Umbilical cord (tissue), 1 donor: ENCODE measurements at regions not wholly inside any gene's neighbourhood (a gene's known extent, or its start where the extent isn't known, plus 50 kb on each side); places are given as distances from the start of the nearest gene placed in this dataset.
"Not testable (repeated sequence)": the region's sequence is repeated elsewhere in the genome, so short reads cannot be mapped to it uniquely, and the experiment has no call there.

Source experiments
- DNase-seq: peaks from one replicate; pipeline ENCODE4 v3.0.0-alpha.2; 2015; ENCODE audit warnings: low spot score

DNA sequence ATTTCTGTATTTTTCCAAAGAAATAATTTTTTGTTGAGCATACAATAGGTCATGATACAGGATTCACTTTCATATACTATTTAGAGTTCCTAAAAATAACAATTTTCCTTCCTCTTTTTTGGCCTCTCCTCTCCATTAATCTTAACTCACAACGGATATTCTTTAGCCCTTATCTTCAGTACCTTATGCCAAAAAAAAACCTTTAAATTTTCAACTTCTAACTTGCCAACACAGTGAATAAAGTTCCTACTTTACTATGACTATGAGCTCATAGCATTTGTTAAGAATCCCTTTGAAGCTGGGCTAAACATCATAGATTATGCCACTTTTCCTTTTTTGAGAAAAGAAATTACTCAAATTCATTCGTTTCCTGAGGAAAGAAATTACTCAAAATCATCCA lies 1095.5 kb downstream of the EPHA3 start:
- DNase-seq = not testable (repeated sequence)

DNA sequence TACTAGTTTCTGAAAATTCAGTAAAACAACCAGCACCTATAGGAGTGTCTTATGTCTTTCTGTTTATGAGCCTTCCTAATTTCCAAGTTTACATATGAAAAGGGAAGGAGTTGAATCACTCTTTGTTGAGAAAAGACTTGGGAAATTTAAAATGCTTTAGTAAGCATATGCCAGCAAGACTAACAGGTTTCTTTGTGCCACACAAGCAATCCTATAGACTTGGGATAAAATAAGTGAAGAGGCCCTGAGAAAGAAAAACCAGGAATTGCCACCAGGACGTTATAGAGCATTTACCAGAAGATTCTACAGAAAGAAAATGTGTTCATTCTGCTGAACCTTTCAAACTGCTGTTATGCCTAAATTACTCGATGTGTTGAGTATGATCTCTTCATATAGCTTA lies 1099.1 kb downstream of the EPHA3 start:
- not testable (repeated sequence) for DNase-seq

DNA sequence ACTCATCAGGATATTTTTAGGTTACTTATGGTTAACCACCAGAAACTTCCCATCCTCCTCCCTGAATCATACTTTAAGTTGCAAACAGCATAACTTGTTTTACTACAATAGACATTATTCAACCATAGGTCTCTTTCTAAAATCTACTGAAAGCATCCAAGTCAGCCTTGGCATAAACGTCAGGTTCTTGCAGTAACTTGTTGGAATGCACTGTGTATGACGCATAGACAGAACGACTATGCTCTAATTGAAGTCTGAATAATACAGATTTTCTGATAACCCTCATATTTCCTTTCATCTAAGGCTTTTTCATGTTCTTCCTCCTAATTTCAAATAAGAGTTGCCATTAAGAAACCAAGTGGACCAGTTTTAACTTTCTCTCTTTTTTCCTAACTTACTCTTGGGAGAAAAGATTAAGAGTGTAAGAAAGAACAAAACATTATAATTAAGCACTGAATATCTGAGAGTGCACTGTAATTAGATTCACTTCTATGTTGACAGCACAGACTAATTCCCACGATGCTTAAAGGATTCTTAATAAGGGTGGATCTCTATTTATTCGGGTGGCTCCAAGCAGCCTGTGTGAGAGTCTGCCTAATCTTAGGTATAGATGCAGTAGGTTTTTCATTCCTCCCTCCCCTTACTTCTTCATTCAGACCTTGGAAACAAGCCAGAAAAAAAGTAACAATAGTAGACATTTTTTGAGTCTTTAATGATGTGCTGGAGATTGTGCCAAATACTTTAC lies 1100.1 kb downstream of the EPHA3 start:
- peak; percentile 32 for DNase-seq

DNA sequence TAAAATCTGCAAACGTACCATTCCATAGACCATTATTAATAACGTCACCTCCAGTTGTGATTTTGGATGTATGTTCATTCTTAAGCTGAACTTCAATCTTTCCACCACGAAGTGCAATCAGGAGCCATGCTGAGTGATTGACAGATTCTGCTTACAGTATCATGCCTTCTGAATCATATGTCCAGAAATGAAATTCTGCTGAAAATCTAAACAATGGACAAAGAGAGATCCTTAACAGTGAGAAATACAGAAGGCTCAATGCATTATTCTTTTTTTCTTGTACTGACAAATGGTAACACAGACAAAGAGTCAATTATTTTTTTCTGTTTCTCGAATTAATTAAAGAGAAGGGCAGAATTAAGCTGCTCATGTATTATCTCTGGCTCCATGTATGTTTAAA lies 1114.5 kb downstream of the EPHA3 start:
- no peak for DNase-seq

DNA sequence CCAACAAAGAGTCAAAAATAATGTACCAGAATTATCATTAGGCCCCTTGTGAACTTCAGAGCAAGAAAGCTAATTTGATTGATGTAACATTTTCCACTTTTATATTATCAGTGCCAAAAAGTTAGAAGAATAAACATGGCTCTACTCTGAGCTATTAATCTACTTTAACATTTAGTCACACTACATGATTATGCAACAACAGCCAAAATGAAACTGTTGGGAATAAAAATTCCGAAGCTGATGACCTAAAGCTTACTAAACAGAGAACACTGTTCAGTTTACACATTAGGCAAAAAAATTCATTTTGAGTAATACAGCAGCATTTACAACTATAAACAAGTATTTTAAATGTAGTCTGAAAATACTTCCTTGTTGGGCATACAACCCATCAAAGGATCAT lies 1134.1 kb downstream of the EPHA3 start:
- DNase-seq = no peak

DNA sequence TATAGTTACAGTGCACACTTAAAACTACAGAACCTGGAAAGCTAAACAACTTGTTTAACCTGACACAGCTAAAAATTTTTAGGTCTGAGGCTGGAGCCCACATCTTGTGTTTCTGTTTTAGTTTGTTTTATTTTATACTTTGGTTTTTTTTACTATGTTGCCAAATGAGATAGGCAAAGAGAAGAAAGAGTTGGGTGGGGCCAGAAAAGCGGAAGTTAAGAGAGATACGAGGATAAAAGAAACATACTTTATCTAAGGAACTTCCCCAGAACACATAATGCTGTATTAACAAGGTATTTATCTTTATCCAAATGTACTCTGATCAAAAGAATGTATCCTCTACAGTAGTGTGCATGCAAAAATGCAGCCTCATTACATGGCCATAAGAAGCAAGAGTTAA lies 1145.7 kb downstream of the EPHA3 start:
- no peak for DNase-seq

DNA sequence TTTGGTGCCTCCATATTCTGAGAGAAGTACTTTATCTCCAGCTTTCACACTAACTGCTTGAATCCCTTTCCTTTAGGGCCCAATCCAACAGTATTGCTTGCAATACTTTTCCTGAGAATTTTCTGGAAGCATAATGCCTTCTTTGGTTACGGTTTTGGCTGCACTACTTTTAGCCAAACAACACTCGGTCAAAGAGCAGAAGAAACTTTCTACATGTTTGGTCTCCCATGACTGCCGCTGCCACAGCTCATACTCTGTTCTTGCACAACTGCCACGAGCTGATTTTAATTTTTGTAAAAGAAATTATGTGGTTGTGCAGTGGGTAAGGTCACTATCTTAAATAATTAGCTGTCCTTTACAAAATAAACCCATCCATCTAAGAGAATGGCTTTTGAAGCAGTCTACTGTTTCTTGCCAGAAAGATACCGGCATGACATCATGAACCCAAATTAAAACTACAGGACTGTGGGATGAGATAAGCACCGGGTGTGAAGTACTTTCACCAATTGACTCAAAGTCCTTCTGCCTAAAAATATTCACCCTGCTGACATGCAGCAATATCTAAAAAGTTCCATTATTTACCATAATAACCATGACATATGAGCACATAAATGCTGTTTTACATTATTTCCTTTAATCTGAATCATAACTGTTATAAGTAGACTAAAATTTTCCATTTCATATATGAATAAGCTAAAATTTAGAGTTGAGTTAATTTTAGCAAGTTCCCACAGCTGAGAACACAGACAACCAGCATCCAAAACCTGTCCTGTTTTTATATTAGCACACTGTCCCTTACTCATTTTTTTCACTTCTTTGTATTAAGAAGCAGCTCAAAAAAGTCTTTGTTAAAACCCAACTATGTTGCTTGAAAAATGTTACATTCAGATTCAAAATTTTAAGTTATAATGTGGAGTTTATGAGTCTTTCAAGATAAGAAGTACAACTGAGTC lies 1154.3 kb downstream of the EPHA3 start:
- no peak for DNase-seq
